ENCODE measurements at regions not wholly inside any gene's neighbourhood (a gene's known extent, or its start where the extent isn't known, plus 50 kb on each side); places are given as distances from the start of the nearest gene placed in this dataset.

DNA sequence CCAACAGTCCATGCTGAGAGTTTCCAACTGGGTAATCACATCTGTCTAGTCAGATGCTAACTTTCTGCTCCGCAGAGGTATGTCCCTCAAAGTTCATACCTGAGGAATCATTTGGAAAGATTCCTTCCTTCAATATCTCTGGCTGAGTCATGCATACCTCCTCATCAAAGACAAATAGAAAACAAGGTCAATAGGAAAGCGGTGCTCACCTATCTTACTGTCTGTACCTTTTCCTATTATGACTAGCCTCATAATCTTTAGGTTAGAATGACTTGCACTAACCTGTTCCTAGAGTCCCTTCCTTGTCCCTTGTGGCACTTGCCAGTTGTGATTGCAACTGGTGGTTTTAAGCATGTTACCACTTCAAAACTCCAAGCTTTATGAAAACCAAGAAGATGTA, 78.2 kb upstream of the PTPRK start (continued):
- TF ChIP-seq, protein P1, sequence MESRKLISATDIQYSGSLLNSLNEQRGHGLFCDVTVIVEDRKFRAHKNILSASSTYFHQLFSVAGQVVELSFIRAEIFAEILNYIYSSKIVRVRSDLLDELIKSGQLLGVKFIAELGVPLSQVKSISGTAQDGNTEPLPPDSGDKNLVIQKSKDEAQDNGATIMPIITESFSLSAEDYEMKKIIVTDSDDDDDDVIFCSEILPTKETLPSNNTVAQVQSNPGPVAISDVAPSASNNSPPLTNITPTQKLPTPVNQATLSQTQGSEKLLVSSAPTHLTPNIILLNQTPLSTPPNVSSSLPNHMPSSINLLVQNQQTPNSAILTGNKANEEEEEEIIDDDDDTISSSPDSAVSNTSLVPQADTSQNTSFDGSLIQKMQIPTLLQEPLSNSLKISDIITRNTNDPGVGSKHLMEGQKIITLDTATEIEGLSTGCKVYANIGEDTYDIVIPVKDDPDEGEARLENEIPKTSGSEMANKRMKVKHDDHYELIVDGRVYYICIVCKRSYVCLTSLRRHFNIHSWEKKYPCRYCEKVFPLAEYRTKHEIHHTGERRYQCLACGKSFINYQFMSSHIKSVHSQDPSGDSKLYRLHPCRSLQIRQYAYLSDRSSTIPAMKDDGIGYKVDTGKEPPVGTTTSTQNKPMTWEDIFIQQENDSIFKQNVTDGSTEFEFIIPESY (IDR thresholded peaks at IDR 0.05): no peak
- TF ChIP-seq, protein P2, sequence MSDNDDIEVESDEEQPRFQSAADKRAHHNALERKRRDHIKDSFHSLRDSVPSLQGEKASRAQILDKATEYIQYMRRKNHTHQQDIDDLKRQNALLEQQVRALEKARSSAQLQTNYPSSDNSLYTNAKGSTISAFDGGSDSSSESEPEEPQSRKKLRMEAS (IDR thresholded peaks at IDR 0.05): no peak
- TF ChIP-seq JUND (IDR thresholded peaks at IDR 0.05) (no peak), RXRA (IDR thresholded peaks at IDR 0.05) (no peak), FOXA2 (IDR thresholded peaks at IDR 0.05) (no peak), YY1 (IDR thresholded peaks at IDR 0.05) (no peak)
- TF ChIP-seq, protein P3, sequence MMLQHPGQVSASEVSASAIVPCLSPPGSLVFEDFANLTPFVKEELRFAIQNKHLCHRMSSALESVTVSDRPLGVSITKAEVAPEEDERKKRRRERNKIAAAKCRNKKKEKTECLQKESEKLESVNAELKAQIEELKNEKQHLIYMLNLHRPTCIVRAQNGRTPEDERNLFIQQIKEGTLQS (IDR thresholded peaks at IDR 0.05): no peak

DNA sequence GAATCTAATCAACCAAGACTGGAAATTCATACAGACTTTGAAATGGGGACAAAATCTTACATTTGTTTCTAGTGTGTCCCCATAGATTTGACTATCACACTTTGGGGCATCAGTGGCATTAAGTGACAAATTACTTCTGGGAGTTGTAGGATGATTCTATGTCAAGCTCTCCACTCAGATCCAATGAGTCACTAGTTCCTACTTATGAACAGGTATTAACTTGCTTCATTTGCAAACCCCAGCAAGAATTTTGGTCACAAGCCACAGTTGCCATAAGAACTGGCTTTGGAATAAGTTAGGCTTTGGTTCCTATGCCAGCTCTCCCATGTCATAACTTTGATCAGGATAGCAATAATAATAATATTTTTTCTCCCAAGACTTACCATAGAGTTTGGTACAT, 77.6 kb upstream of the PTPRK start:
- H3K9ac ChIP-seq (ENCODE audit: low read depth in 1 of 2, low read length in 2 of 2): no peak overlapping the region

DNA sequence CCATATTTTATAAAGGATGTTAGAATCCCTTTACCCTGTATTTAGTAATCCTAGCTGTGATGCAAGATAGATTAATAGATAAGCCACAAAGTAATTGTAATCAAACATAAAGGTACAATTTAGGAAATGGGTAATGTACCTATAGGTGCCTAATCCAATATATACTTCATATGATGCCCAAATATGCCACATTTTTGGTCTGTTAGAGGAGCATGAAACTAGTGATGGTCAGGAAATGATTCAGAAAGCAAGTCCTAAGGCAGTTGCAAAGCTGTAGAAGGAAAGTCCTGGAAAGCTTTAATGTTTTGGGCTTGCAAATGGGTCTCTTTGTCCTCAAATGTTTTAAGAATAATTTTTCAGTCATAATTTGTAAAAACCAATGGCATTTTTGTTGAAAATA, 76.6 kb upstream of the PTPRK start:
- no peak overlapping the region for H3K9ac ChIP-seq (ENCODE audit: low read depth in 1 of 2, low read length in 2 of 2)
- peaks cover 0 to 3% (median 0%) of the 10 kb centered on the region in 4 donors for H3K27me3 ChIP-seq (ENCODE audit: control insufficient read depth in 4 of 4, insufficient read depth in 4 of 4, low read length in 3 of 4)
- no peaks in the 10 kb centered on the region for H3K4me1 ChIP-seq (ENCODE audit: control insufficient read depth in 4 of 4, insufficient read depth in 4 of 4, low read length in 3 of 4)
- no peaks in the 10 kb centered on the region for H3K9me3 ChIP-seq (ENCODE audit: control insufficient read depth in 4 of 4, low read length in 3 of 4)
- no peak for DNase-seq (ENCODE audit: low spot score)
- no peak for TF ChIP-seq RXRA (IDR thresholded peaks at IDR 0.05)
- TF ChIP-seq YY1 (IDR thresholded peaks at IDR 0.05): no peak
- no peak for TF ChIP-seq JUND (IDR thresholded peaks at IDR 0.05)
- TF ChIP-seq, protein P1 (IDR thresholded peaks at IDR 0.05): no peak
- TF ChIP-seq GABPA (IDR thresholded peaks at IDR 0.05 in 1 of 2, conservative IDR thresholded peaks at IDR 0.05 in 1 of 2): no peak
- TF ChIP-seq, protein P3 (IDR thresholded peaks at IDR 0.05): no peak
- TF ChIP-seq, protein P4, sequence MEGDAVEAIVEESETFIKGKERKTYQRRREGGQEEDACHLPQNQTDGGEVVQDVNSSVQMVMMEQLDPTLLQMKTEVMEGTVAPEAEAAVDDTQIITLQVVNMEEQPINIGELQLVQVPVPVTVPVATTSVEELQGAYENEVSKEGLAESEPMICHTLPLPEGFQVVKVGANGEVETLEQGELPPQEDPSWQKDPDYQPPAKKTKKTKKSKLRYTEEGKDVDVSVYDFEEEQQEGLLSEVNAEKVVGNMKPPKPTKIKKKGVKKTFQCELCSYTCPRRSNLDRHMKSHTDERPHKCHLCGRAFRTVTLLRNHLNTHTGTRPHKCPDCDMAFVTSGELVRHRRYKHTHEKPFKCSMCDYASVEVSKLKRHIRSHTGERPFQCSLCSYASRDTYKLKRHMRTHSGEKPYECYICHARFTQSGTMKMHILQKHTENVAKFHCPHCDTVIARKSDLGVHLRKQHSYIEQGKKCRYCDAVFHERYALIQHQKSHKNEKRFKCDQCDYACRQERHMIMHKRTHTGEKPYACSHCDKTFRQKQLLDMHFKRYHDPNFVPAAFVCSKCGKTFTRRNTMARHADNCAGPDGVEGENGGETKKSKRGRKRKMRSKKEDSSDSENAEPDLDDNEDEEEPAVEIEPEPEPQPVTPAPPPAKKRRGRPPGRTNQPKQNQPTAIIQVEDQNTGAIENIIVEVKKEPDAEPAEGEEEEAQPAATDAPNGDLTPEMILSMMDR (IDR thresholded peaks at IDR 0.05; ENCODE audit: low read depth, low read length, missing input control): no peak
- TF ChIP-seq FOXA1 (IDR thresholded peaks at IDR 0.05): no peak
- no peak for TF ChIP-seq SP1 (IDR thresholded peaks at IDR 0.05)
- TF ChIP-seq HNF4G (IDR thresholded peaks at IDR 0.05): no peak
- TF ChIP-seq TAF1 (conservative IDR thresholded peaks at IDR 0.05): no peak
- no peak for TF ChIP-seq RAD21 (IDR thresholded peaks at IDR 0.05)
- TF ChIP-seq, protein P2 (IDR thresholded peaks at IDR 0.05): no peak
- no peaks in the 10 kb centered on the region for H3K36me3 ChIP-seq (ENCODE audit: control insufficient read depth in 4 of 4, insufficient read depth in 3 of 4, low read depth in 1 of 4, low read length in 3 of 4)
- no peak overlapping the region for H3K27ac ChIP-seq (ENCODE audit: low read depth in 1 of 2, low read length in 2 of 2)
- no peak overlapping the region for H3K4me3 ChIP-seq (ENCODE audit: low read depth in 1 of 3, low read length in 3 of 3)

More for the DNA sequence above, 77.6 kb upstream of the PTPRK start:
- TF ChIP-seq FOXA1 (IDR thresholded peaks at IDR 0.05) (no peak), TAF1 (conservative IDR thresholded peaks at IDR 0.05) (no peak), EGR1 (IDR thresholded peaks at IDR 0.05; ENCODE audit: low read depth in 2 of 2) (no peak), FOXA2 (IDR thresholded peaks at IDR 0.05) (no peak), NR2F2 (IDR thresholded peaks at IDR 0.05) (no peak), HNF4G (IDR thresholded peaks at IDR 0.05) (no peak), YY1 (IDR thresholded peaks at IDR 0.05) (no peak), HNF4A (conservative IDR thresholded peaks at IDR 0.05) (no peak)
- TF ChIP-seq, protein P4 (IDR thresholded peaks at IDR 0.05; ENCODE audit: low read depth, low read length, missing input control): no peak
- Histone ChIP-seq H3K36me3 (ENCODE audit: control insufficient read depth in 4 of 4, insufficient read depth in 3 of 4, low read depth in 1 of 4, low read length in 3 of 4) (no peaks in the 10 kb centered on the region), H3K27ac (ENCODE audit: low read depth in 1 of 2, low read length in 2 of 2) (no peak overlapping the region), H3K4me1 (ENCODE audit: control insufficient read depth in 4 of 4, insufficient read depth in 4 of 4, low read length in 3 of 4) (no peaks in the 10 kb centered on the region), H3K4me3 (ENCODE audit: low read depth in 1 of 3, low read length in 3 of 3) (no peak overlapping the region), H3K27me3 (ENCODE audit: control insufficient read depth in 4 of 4, insufficient read depth in 4 of 4, low read length in 3 of 4) (peaks cover 0 to 3% (median 0%) of the 10 kb centered on the region in 4 donors), H3K9me3 (ENCODE audit: control insufficient read depth in 4 of 4, low read length in 3 of 4) (no peaks in the 10 kb centered on the region)
- no peak for DNase-seq (ENCODE audit: low spot score)

Data from liver (tissue), 7 donors.